Thyroid gland (tissue), 4 donors: ENCODE measurements at regions not wholly inside any gene's neighbourhood (a gene's known extent, or its start where the extent isn't known, plus 50 kb on each side); places are given as distances from the start of the nearest gene placed in this dataset.

ENCODE experiments used
- DNase-seq, 2 donors: peaks; one replicate each; pipeline ENCODE4 v3.0.0-alpha.2; 2019
- H3K27ac ChIP-seq, 3 donors: fragments of 200-600 bp; sonication (generic); 1 replicate in 2 of 3; 2 replicates in 1 of 3; pipeline ENCODE4 v1.5.1; 2016 to 2019; ENCODE audit warnings: mild to moderate bottlenecking in 1 of 3, moderate library complexity in 1 of 3
- H3K27me3 ChIP-seq: fragments of 200-600 bp; sonication (generic); one replicate; pipeline ENCODE4 v1.5.1; 2019
- H3K36me3 ChIP-seq, 2 donors: fragments of 200-600 bp; sonication (generic); one replicate each; pipeline ENCODE4 v1.5.1; 2016 to 2019
- H3K4me1 ChIP-seq, 2 donors: fragments of 200-600 bp; sonication (generic); one replicate each; pipeline ENCODE4 v1.5.1; 2017 to 2019
- H3K4me3 ChIP-seq, 3 donors: fragments of 200-600 bp; sonication (generic); replicated peaks in 1 of 3; 1 replicate in 2 of 3; 2 replicates in 1 of 3; pipeline ENCODE4 v1.5.1; 2016; ENCODE audit warnings: mild to moderate bottlenecking in 1 of 3
- H3K9me3 ChIP-seq: fragments of 200-600 bp; sonication (generic); one replicate; pipeline ENCODE4 v1.5.1; 2017
- CTCF ChIP-seq, 6 experiments: fragments of 200-600 bp in 3 of 6; fragments of 450-650 bp in 3 of 6; sonication (generic) in 3 of 6; IDR thresholded peaks; one replicate each; pipeline ENCODE4 v1.5.1; 2016 to 2019; ENCODE audit warnings: antibody characterized with exemption in 6 of 6, mild to moderate bottlenecking in 2 of 6, inconsistent platforms in 1 of 6, moderate library complexity in 1 of 6
- POLR2A ChIP-seq, 2 donors: fragments of 450-650 bp; IDR thresholded peaks; one replicate each; pipeline ENCODE4 v1.6.1; 2017; ENCODE audit warnings: antibody characterized with exemption in 2 of 2, mild to moderate bottlenecking in 2 of 2, moderate library complexity in 1 of 2
- WGBS, 2 donors: methylation state at CpG; one replicate each; pipeline ENCODE4 v1.1.5; 2017; 5-methylcytosine and 5-hydroxymethylcytosine counted together
- intact Hi-C: fragments of 100-400 bp; cut with DNase I; formaldehyde crosslinking; loops from one replicate; pipeline ENCODE4 v1.15.1; 2023

DNA sequence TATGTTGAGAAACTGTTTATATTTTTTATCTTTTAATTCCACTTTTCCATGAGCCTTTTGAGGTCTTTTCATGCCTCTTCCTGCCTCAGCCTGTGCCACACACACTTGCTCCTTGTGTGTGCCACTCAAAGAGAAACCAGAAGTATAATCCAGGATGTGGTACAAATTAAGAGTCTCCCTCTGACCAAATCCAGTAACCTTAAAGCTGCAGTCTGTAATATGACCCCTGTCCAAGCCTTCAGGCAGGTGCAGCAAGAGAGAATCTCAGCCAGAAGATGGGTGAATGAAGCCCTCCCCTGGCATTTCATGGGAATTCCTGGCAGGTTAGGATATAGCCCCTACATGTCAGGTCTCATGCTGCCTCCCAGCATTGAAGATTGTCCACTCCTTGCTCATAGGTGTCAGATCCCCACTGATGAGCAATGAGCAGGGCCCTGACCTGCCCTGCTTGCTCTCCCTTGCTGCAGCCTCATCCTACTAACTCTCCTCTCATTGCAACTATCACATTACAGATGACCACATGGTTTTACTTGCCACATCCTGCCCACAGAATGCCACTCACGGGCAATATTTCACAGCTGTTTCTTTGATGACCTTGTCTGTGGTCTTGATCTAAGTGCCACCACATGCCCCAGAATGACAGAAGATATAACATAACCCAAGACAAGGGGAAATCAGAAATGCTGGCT lies 169.3 kb downstream of the SEC16B start:
- DNase-seq: no peak
- Histone ChIP-seq H3K4me1 (peaks cover 0 to under 1% of the 10 kb centered on the region in 2 donors), H3K4me3 (no peak overlapping the region), H3K27me3 (no peaks in the 10 kb centered on the region), H3K27ac (no peak overlapping the region), H3K36me3 (no peaks in the 10 kb centered on the region), H3K9me3 (no peaks in the 10 kb centered on the region)
- TF ChIP-seq POLR2A (IDR thresholded peaks at IDR 0.05) (no peak), CTCF (IDR thresholded peaks at IDR 0.05) (no peak)
- 36 to 52% methylated on average over 1 of the region's 1 CpG for WGBS, 2 donors
- intact Hi-C loops: no loop called here

DNA sequence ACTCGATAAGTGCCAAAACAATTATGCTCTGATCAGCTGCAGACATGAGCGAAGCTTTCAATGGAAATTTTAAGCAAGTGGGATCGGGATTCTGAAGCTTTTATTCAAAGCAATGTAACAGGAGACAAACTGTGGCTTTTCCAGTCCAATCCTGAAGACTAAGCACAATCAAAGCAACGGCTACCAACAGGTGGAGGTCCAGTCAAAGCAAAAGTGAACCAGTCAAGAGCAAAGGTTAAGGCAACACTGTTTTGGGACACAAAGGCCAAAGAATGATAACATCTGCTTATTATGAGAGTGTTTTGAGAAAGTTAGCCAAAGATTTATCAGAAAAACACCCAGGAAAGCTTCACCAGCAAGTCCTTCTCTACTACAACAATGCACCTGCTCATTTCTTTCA lies 170.1 kb downstream of the SEC16B start:
- H3K9me3 ChIP-seq: no peaks in the 10 kb centered on the region
- WGBS, 2 donors: 86 to 88% methylated on average over 4 of the region's 4 CpGs
- H3K4me3 ChIP-seq: no peak overlapping the region
- no peaks in the 10 kb centered on the region for H3K27me3 ChIP-seq
- TF ChIP-seq POLR2A (IDR thresholded peaks at IDR 0.05) (no peak), CTCF (IDR thresholded peaks at IDR 0.05) (no peak)
- no peaks in the 10 kb centered on the region for H3K36me3 ChIP-seq
- intact Hi-C loops: no loop called here
- no peak for DNase-seq
- H3K27ac ChIP-seq: no peak overlapping the region
- H3K4me1 ChIP-seq: peaks cover 0 to 8% of the 10 kb centered on the region in 2 donors

DNA sequence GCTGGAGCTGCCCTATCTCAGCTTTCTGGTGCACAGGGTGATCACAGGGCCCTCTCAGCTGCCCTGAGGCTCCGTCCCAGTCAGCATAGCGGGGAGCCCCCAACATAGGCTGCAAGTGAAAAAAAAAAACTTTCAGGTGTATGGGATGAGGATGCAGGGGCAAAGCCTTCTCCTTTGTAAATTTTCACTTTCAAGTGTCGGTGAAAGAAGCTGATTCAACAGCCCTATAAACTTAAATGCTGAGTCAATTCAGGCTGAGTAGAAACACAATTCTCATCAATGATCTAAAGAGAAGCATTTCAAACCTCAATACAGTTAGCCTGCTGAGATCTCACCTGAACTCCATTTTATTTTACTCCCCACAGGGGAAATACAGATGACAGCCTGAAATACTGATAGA lies 171.2 kb downstream of the SEC16B start:
- no peaks in the 10 kb centered on the region for H3K36me3 ChIP-seq
- H3K27ac ChIP-seq: no peak overlapping the region
- no peak for DNase-seq
- no peak overlapping the region for H3K4me3 ChIP-seq
- TF ChIP-seq CTCF (IDR thresholded peaks at IDR 0.05) (no peak), POLR2A (IDR thresholded peaks at IDR 0.05) (no peak)
- H3K9me3 ChIP-seq: no peaks in the 10 kb centered on the region
- H3K27me3 ChIP-seq: no peaks in the 10 kb centered on the region
- H3K4me1 ChIP-seq: peaks cover 0 to 12% of the 10 kb centered on the region in 2 donors
- intact Hi-C loops: no loop called here
- 82 to 86% methylated on average over 3 of the region's 3 CpGs for WGBS, 2 donors

GRCh38 chr1:177796561-177796960 lies 173.3 kb downstream of the SEC16B start:
- DNase-seq: no peak
- 84 to 87% methylated on average over 2 of the region's 2 CpGs for WGBS, 2 donors
- Histone ChIP-seq H3K4me1 (peaks cover 0 to 12% of the 10 kb centered on the region in 2 donors), H3K27ac (no peak overlapping the region), H3K4me3 (no peak overlapping the region), H3K27me3 (no peaks in the 10 kb centered on the region), H3K36me3 (no peaks in the 10 kb centered on the region), H3K9me3 (no peaks in the 10 kb centered on the region)
- intact Hi-C loops: no loop called here
- no peak for TF ChIP-seq CTCF (IDR thresholded peaks at IDR 0.05)
- no peak for TF ChIP-seq POLR2A (IDR thresholded peaks at IDR 0.05)

DNA sequence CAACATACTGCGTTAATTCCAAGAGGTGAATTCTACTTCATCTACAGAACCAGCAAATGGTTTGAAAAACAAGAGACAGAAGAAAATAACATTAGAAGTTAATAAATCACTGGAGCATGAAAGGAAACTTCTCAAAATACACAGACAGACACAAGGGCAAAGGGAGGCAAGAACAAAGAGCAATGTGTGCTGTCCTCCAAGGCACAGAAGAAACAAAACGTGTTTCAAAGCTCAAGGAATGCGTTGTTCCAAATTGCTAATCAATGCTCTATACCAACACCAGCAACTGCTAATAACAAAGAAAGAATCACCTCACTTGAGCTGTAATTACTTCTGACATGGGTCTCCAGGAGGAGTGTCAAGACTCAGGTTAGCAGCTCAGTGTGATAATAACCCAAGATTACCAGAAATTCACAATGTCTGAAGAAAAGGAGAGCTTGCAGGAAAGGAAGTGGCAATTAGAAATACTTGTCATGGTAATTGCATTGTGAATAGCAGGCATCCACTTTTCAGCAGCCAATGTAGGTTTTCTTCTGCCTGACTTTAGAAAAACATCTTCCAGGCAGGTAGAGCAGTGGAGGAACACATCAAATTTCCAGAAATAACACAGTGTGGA lies 175.4 kb downstream of the SEC16B start:
- no peak for DNase-seq
- Histone ChIP-seq H3K27me3 (no peaks in the 10 kb centered on the region), H3K36me3 (no peaks in the 10 kb centered on the region), H3K4me1 (peaks cover 0 to 12% of the 10 kb centered on the region in 2 donors), H3K27ac (no peak overlapping the region), H3K9me3 (no peaks in the 10 kb centered on the region), H3K4me3 (no peak overlapping the region)
- intact Hi-C loops: no loop called here
- 18 to 25% methylated on average over 3 of the region's 3 CpGs for WGBS, 2 donors
- TF ChIP-seq POLR2A (IDR thresholded peaks at IDR 0.05) (no peak), CTCF (IDR thresholded peaks at IDR 0.05) (no peak)
